Suprapubic skin (tissue), 4 donors: ENCODE measurements at regions not wholly inside any gene's neighbourhood (a gene's known extent, or its start where the extent isn't known, plus 50 kb on each side); places are given as distances from the start of the nearest gene placed in this dataset.

ENCODE experiments used
- EP300 ChIP-seq: sonication (generic); formaldehyde crosslinking; IDR thresholded peaks from one replicate; pipeline ENCODE4 v1.6.1; 2017; ENCODE audit warnings: antibody characterized with exemption
- POLR2A ChIP-seq, 2 donors: fragments of 450-650 bp; IDR thresholded peaks; one replicate each; pipeline ENCODE4 v1.6.1; 2017; ENCODE audit warnings: antibody characterized with exemption in 2 of 2, mild to moderate bottlenecking in 2 of 2, moderate library complexity in 2 of 2
- POLR2AphosphoS5 ChIP-seq, 3 donors: sonication (generic); formaldehyde crosslinking; IDR thresholded peaks; one replicate each; pipeline ENCODE4 v1.6.1; 2017; ENCODE audit warnings: antibody characterized with exemption in 3 of 3
- TF ChIP-seq, protein P1 (sequence below), 2 donors: fragments of 200-600 bp in 1 of 2; fragments of 450-650 bp in 1 of 2; sonication (generic) in 1 of 2; IDR thresholded peaks; one replicate each; pipeline ENCODE4 v1.5.1; 2016 to 2019; ENCODE audit warnings: antibody characterized with exemption in 2 of 2, mild to moderate bottlenecking in 1 of 2, moderate library complexity in 1 of 2

DNA sequence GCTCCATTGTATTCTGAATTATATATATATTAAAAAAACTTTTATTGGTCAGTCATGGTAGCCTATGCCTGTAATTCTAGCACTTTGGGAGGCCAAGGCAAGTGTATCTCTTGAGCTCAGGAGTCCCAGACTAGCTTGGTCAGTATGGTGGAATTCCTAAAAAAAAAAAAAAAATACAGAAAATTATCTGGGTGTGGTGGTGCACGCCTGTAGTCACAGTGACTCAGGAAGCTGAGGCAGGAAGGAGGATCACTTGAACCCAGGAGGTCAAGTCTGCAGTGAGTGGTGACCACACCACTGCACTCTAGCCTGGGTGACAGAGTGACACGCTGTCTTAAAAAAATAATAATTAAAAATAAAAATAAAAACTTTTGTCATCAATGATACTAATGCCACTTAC lies 133.2 kb downstream of the FAT3 start:
- TF ChIP-seq, protein P1, sequence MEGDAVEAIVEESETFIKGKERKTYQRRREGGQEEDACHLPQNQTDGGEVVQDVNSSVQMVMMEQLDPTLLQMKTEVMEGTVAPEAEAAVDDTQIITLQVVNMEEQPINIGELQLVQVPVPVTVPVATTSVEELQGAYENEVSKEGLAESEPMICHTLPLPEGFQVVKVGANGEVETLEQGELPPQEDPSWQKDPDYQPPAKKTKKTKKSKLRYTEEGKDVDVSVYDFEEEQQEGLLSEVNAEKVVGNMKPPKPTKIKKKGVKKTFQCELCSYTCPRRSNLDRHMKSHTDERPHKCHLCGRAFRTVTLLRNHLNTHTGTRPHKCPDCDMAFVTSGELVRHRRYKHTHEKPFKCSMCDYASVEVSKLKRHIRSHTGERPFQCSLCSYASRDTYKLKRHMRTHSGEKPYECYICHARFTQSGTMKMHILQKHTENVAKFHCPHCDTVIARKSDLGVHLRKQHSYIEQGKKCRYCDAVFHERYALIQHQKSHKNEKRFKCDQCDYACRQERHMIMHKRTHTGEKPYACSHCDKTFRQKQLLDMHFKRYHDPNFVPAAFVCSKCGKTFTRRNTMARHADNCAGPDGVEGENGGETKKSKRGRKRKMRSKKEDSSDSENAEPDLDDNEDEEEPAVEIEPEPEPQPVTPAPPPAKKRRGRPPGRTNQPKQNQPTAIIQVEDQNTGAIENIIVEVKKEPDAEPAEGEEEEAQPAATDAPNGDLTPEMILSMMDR (IDR thresholded peaks at IDR 0.05) = no peak
- TF ChIP-seq POLR2A (IDR thresholded peaks at IDR 0.05) (no peak), POLR2AphosphoS5 (IDR thresholded peaks at IDR 0.05) (no peak), EP300 (no peak)
